ENCODE measurements at regions not wholly inside any gene's neighbourhood (a gene's known extent, or its start where the extent isn't known, plus 50 kb on each side); places are given as distances from the start of the nearest gene placed in this dataset.

GRCh38 chr2:217285926-217286325 lies 426.1 kb upstream of the TNP1 start:
- no peak for DNase-seq
- Histone ChIP-seq H3K36me3 (no peaks in the 10 kb centered on the region), H3K27me3 (no peaks in the 10 kb centered on the region), H3K4me1 (peaks cover 0 to 17% (median 12%) of the 10 kb centered on the region in 4 donors), H3K9me3 (no peaks in the 10 kb centered on the region), H3K27ac (no peak overlapping the region), H3K4me3 (no peak overlapping the region)
- TF ChIP-seq POLR2A (IDR thresholded peaks at IDR 0.05) (no peak), EP300 (IDR thresholded peaks at IDR 0.05) (no peak), POLR2AphosphoS5 (IDR thresholded peaks at IDR 0.05) (no peak), CTCF (IDR thresholded peaks at IDR 0.05) (no peak)
- intact Hi-C loops (cut with DNase I; ENCODE audit: low total_unique reads) = no loop called here
- 83 to 93% (median 90%) methylated on average over 4 of the region's 4 CpGs for WGBS, 5 donors

GRCh38 chr2:217283460-217283859 lies 423.6 kb upstream of the TNP1 start:
- Histone ChIP-seq H3K9me3 (no peaks in the 10 kb centered on the region), H3K4me3 (no peak overlapping the region), H3K27me3 (no peaks in the 10 kb centered on the region), H3K27ac (no peak overlapping the region), H3K4me1 (peaks cover 0 to 11% (median 0%) of the 10 kb centered on the region in 4 donors), H3K36me3 (no peaks in the 10 kb centered on the region)
- WGBS, 5 donors = 63 to 81% (median 77%) methylated on average over 6 of the region's 6 CpGs
- no peak for TF ChIP-seq POLR2A (IDR thresholded peaks at IDR 0.05)
- TF ChIP-seq CTCF (IDR thresholded peaks at IDR 0.05) = no peak
- no peak for TF ChIP-seq EP300 (IDR thresholded peaks at IDR 0.05)
- TF ChIP-seq POLR2AphosphoS5 (IDR thresholded peaks at IDR 0.05) = no peak
- no peak for DNase-seq
- intact Hi-C loops (cut with DNase I; ENCODE audit: low total_unique reads) = no loop called here

GRCh38 chr2:217282531-217282930 lies 422.7 kb upstream of the TNP1 start:
- TF ChIP-seq CTCF (IDR thresholded peaks at IDR 0.05) = no peak
- TF ChIP-seq POLR2AphosphoS5 (IDR thresholded peaks at IDR 0.05) = no peak
- no peak for TF ChIP-seq EP300 (IDR thresholded peaks at IDR 0.05)
- TF ChIP-seq POLR2A (IDR thresholded peaks at IDR 0.05) = no peak
- 81 to 90% (median 83%) methylated on average over 2 of the region's 2 CpGs for WGBS, 5 donors
- Histone ChIP-seq H3K36me3 (no peaks in the 10 kb centered on the region), H3K27ac (no peak overlapping the region), H3K4me1 (peaks cover 0 to 11% (median 0%) of the 10 kb centered on the region in 4 donors), H3K9me3 (no peaks in the 10 kb centered on the region), H3K27me3 (no peaks in the 10 kb centered on the region), H3K4me3 (no peak overlapping the region)
- no peak for DNase-seq
- intact Hi-C loops (cut with DNase I; ENCODE audit: low total_unique reads) = no loop called here

GRCh38 chr2:217279556-217279955 lies 419.7 kb upstream of the TNP1 start:
- H3K27ac ChIP-seq = peak overlapping the region in 2 of 5 donors; percentile 19 to 53

GRCh38 chr2:217279140-217279539 lies 419.3 kb upstream of the TNP1 start:
- Histone ChIP-seq H3K4me1 (peaks cover 0 to 11% (median 0%) of the 10 kb centered on the region in 4 donors), H3K4me3 (no peak overlapping the region), H3K9me3 (no peaks in the 10 kb centered on the region), H3K27ac (peak overlapping the region in 2 of 5 donors; percentile 19 to 53), H3K36me3 (no peaks in the 10 kb centered on the region), H3K27me3 (no peaks in the 10 kb centered on the region)
- WGBS, 5 donors = 67 to 80% (median 72%) methylated on average over 3 of the region's 3 CpGs
- intact Hi-C loops (cut with DNase I; ENCODE audit: low total_unique reads) = no loop called here
- TF ChIP-seq EP300 (IDR thresholded peaks at IDR 0.05) (no peak), POLR2A (IDR thresholded peaks at IDR 0.05) (no peak), POLR2AphosphoS5 (IDR thresholded peaks at IDR 0.05) (no peak), CTCF (IDR thresholded peaks at IDR 0.05) (no peak)
- no peak for DNase-seq

More at GRCh38 chr2:217279556-217279955, 419.7 kb upstream of the TNP1 start:
- H3K27me3 ChIP-seq = no peaks in the 10 kb centered on the region
- TF ChIP-seq POLR2AphosphoS5 (IDR thresholded peaks at IDR 0.05) (peak in 1 of 3 donors; percentile 12), POLR2A (IDR thresholded peaks at IDR 0.05) (no peak)
- no peak overlapping the region for H3K4me3 ChIP-seq
- no peak for DNase-seq
- H3K9me3 ChIP-seq = no peaks in the 10 kb centered on the region
- H3K36me3 ChIP-seq = no peaks in the 10 kb centered on the region
- H3K4me1 ChIP-seq = peaks cover 0 to 11% (median 0%) of the 10 kb centered on the region in 4 donors
- intact Hi-C loops (cut with DNase I; ENCODE audit: low total_unique reads) = no loop called here
